ENCODE measurements at regions not wholly inside any gene's neighbourhood (a gene's known extent, or its start where the extent isn't known, plus 50 kb on each side); places are given as distances from the start of the nearest gene placed in this dataset.

DNA sequence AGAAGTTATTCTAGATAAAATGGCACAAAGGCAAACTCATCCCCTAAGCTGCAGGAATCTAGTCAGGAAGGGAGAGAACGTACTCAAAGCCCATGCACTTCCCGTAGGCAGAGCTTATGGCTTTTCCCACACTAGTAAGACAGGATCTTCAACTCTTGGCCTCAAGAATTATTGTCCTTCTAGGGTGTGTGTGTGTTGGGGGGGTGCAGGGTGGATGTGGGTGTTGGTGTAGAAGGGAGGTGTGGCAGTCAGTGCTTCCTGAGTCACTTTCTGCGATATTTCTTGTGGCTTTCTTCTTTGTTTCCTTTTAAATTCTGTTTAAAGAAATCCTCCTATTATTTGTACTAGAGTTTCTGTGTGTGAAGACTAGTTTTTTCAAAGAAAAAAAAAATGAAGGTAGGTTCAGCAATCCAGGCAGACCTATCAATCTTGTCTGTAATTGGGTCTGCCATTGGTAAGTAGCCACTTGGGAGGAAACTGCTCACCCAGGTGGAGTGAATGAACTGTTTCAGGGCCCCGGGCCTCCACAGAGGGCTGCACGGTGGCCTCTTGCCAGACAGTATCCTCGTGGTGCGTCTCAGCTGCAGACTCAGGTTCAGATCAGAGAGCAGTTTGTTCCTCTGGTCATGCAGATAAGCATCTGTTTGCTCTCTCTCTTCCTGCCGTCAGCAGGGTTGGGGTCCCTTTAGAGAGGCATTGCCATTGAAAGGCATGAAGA is 131.9 kb downstream of the NPR3 start:
- Histone ChIP-seq H3K27ac (ENCODE audit: low read length) (no peak overlapping the region), H3K9ac (ENCODE audit: low read depth, low read length) (no peak overlapping the region), H3K27me3 (ENCODE audit: insufficient read depth, low read length) (peaks cover 12% of the 10 kb centered on the region; the same call in 1 of the 2 replicates), H3K36me3 (ENCODE audit: insufficient read depth, low read depth, low read length) (no peaks in the 10 kb centered on the region), H3K4me3 (ENCODE audit: low read length) (no peak overlapping the region), H3K9me3 (ENCODE audit: insufficient read depth, low read depth, low read length) (no peaks in the 10 kb centered on the region), H3K4me1 (ENCODE audit: insufficient read depth, low read length) (no peaks in the 10 kb centered on the region)

DNA sequence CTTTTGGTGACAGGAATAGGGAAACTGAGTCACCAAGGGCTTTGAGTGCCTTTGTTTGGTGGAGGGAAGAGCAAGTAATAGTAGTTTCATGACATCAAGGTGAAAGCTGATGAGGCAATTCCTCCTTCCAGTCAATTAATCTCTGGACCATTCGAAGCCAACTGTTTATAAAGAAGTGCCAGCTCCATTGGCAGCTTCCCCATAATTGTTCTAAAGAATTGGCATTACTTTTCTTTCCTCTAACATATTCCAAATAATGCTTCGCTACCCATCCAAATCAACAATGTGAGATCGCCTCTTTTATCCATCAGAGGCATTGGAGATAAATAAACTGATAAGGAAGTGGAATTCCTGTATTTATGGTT is 132.4 kb downstream of the NPR3 start:
- Histone ChIP-seq H3K9ac (ENCODE audit: low read depth, low read length) (no peak overlapping the region), H3K4me3 (ENCODE audit: low read length) (no peak overlapping the region), H3K9me3 (ENCODE audit: insufficient read depth, low read depth, low read length) (no peaks in the 10 kb centered on the region), H3K4me1 (ENCODE audit: insufficient read depth, low read length) (no peaks in the 10 kb centered on the region), H3K27me3 (ENCODE audit: insufficient read depth, low read length) (peaks cover 12% of the 10 kb centered on the region; the same call in 1 of the 2 replicates), H3K27ac (ENCODE audit: low read length) (no peak overlapping the region), H3K36me3 (ENCODE audit: insufficient read depth, low read depth, low read length) (no peaks in the 10 kb centered on the region)

- Histone ChIP-seq H3K27me3 (ENCODE audit: insufficient read depth, low read length) (peaks cover 28% of the 10 kb centered on the region; the same call in 1 of the 2 replicates), H3K4me1 (ENCODE audit: insufficient read depth, low read length) (no peaks in the 10 kb centered on the region)
Measured at GRCh38 chr5:32845171-32845570, 134.1 kb downstream of the NPR3 start.

DNA sequence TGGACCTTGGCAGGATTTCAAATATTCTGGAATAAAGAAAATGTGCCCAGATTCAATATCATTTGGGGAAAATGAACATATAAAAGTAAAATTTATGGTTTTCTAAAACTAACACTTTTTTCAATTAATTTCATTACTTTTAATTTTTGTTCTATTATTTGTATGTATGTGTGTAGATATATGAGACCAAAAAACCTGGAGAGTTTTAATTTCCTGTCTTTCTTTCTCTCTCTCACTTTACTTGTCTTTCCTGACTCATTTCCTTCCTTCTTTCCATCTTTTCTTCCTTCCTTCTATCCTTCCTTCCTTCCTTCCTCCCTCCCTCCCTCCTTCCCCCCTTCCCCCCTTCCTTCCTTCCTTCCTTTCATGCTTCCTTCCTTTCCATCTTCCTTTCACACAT is 137.0 kb downstream of the NPR3 start:
- no peak overlapping the region for H3K9ac ChIP-seq (ENCODE audit: low read depth, low read length)
- H3K27me3 ChIP-seq (ENCODE audit: insufficient read depth, low read length), result peaks cover 45% of the 10 kb centered on the region
- H3K27ac ChIP-seq (ENCODE audit: low read length), result no peak overlapping the region
- H3K9me3 ChIP-seq (ENCODE audit: insufficient read depth, low read depth, low read length), result no peaks in the 10 kb centered on the region
- H3K36me3 ChIP-seq (ENCODE audit: insufficient read depth, low read depth, low read length), result no peaks in the 10 kb centered on the region
- no peaks in the 10 kb centered on the region for H3K4me1 ChIP-seq (ENCODE audit: insufficient read depth, low read length)
- H3K4me3 ChIP-seq (ENCODE audit: low read length), result no peak overlapping the region

More at GRCh38 chr5:32845171-32845570, 134.1 kb downstream of the NPR3 start:
- H3K9me3 ChIP-seq (ENCODE audit: insufficient read depth, low read depth, low read length), result no peaks in the 10 kb centered on the region
- no peak overlapping the region for H3K4me3 ChIP-seq (ENCODE audit: low read length)
- H3K27ac ChIP-seq (ENCODE audit: low read length), result no peak overlapping the region
- no peak overlapping the region for H3K9ac ChIP-seq (ENCODE audit: low read depth, low read length)
- no peaks in the 10 kb centered on the region for H3K36me3 ChIP-seq (ENCODE audit: insufficient read depth, low read depth, low read length)

GRCh38 chr5:32848681-32849080 is 137.6 kb downstream of the NPR3 start:
- H3K4me1 ChIP-seq (ENCODE audit: insufficient read depth, low read length), result no peaks in the 10 kb centered on the region
- H3K4me3 ChIP-seq (ENCODE audit: low read length), result no peak overlapping the region
- no peak overlapping the region for H3K27ac ChIP-seq (ENCODE audit: low read length)
- no peaks in the 10 kb centered on the region for H3K9me3 ChIP-seq (ENCODE audit: insufficient read depth, low read depth, low read length)
- no peaks in the 10 kb centered on the region for H3K36me3 ChIP-seq (ENCODE audit: insufficient read depth, low read depth, low read length)
- H3K27me3 ChIP-seq (ENCODE audit: insufficient read depth, low read length), result peaks cover 45% of the 10 kb centered on the region
- no peak overlapping the region for H3K9ac ChIP-seq (ENCODE audit: low read depth, low read length)

GRCh38 chr5:32850817-32851496 is 139.8 kb downstream of the NPR3 start:
- no peaks in the 10 kb centered on the region for H3K36me3 ChIP-seq (ENCODE audit: insufficient read depth, low read depth, low read length)
- no peaks in the 10 kb centered on the region for H3K9me3 ChIP-seq (ENCODE audit: insufficient read depth, low read depth, low read length)
- no peaks in the 10 kb centered on the region for H3K4me1 ChIP-seq (ENCODE audit: insufficient read depth, low read length)
- no peak overlapping the region for H3K27ac ChIP-seq (ENCODE audit: low read length)
- no peak overlapping the region for H3K9ac ChIP-seq (ENCODE audit: low read depth, low read length)
- H3K27me3 ChIP-seq (ENCODE audit: insufficient read depth, low read length), result peaks cover 40% of the 10 kb centered on the region
- no peak overlapping the region for H3K4me3 ChIP-seq (ENCODE audit: low read length)

GRCh38 chr5:32851559-32852173 is 140.5 kb downstream of the NPR3 start:
- H3K9me3 ChIP-seq (ENCODE audit: insufficient read depth, low read depth, low read length), result peaks cover 3% of the 10 kb centered on the region; the same call in 1 of the 2 replicates
- no peak overlapping the region for H3K27ac ChIP-seq (ENCODE audit: low read length)
- no peak overlapping the region for H3K4me3 ChIP-seq (ENCODE audit: low read length)

DNA sequence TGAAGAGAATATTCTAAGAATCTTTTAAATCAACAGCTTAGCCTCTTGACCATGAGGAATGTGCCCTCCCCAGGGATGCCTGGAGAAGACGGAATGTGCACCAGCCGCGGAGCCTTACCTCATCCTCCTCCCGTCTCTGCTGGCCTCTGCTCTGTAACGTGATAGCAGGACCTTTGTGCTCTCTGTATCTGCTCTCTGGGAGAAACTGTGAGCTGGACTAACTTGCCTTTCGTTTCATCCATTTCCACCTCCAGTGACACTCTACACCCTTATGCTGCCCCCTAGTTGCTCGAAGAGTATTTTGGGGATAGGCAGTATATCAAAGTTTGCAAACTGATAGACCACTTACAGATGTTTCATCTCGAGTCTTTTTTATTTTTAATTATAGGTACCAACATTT is 141.4 kb downstream of the NPR3 start:
- H3K9me3 ChIP-seq (ENCODE audit: insufficient read depth, low read depth, low read length), result peaks cover 5% of the 10 kb centered on the region
- H3K4me1 ChIP-seq (ENCODE audit: insufficient read depth, low read length), result no peaks in the 10 kb centered on the region
- H3K9ac ChIP-seq (ENCODE audit: low read depth, low read length), result no peak overlapping the region
- H3K27me3 ChIP-seq (ENCODE audit: insufficient read depth, low read length), result peaks cover 33% of the 10 kb centered on the region
- no peak overlapping the region for H3K27ac ChIP-seq (ENCODE audit: low read length)
- no peak overlapping the region for H3K4me3 ChIP-seq (ENCODE audit: low read length)
- no peaks in the 10 kb centered on the region for H3K36me3 ChIP-seq (ENCODE audit: insufficient read depth, low read depth, low read length)

More at GRCh38 chr5:32851559-32852173, 140.5 kb downstream of the NPR3 start:
- H3K27me3 ChIP-seq (ENCODE audit: insufficient read depth, low read length), result peaks cover 38% of the 10 kb centered on the region
- no peak overlapping the region for H3K9ac ChIP-seq (ENCODE audit: low read depth, low read length)
- no peaks in the 10 kb centered on the region for H3K4me1 ChIP-seq (ENCODE audit: insufficient read depth, low read length)
- no peaks in the 10 kb centered on the region for H3K36me3 ChIP-seq (ENCODE audit: insufficient read depth, low read depth, low read length)

DNA sequence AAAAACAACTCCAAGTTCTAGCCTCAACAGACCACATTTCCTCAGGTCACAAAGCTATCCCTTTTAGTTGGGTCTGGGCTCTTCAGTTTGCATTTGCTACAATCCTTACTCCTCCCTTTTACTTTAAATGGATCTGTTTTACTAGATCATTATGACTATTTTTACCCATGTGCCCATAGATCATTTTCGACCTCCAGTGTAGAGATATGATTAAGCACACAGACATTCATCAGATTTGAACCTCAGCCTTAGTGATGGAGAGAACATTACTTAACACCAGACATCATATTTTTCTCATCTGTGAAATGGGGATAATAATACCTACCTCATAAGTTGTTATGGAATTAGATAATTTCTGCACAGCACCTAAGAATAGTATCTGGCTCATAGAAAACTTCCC is 141.9 kb downstream of the NPR3 start:
- no peaks in the 10 kb centered on the region for H3K4me1 ChIP-seq (ENCODE audit: insufficient read depth, low read length)
- no peak overlapping the region for H3K9ac ChIP-seq (ENCODE audit: low read depth, low read length)
- no peaks in the 10 kb centered on the region for H3K36me3 ChIP-seq (ENCODE audit: insufficient read depth, low read depth, low read length)
- no peak overlapping the region for H3K4me3 ChIP-seq (ENCODE audit: low read length)
- no peak overlapping the region for H3K27ac ChIP-seq (ENCODE audit: low read length)
- H3K27me3 ChIP-seq (ENCODE audit: insufficient read depth, low read length), result peaks cover 33% of the 10 kb centered on the region
- peaks cover 8% of the 10 kb centered on the region for H3K9me3 ChIP-seq (ENCODE audit: insufficient read depth, low read depth, low read length)

GRCh38 chr5:32854473-32854872 is 143.4 kb downstream of the NPR3 start:
- Histone ChIP-seq H3K9ac (ENCODE audit: low read depth, low read length) (no peak overlapping the region), H3K27ac (ENCODE audit: low read length) (no peak overlapping the region), H3K36me3 (ENCODE audit: insufficient read depth, low read depth, low read length) (no peaks in the 10 kb centered on the region), H3K4me3 (ENCODE audit: low read length) (no peak overlapping the region), H3K9me3 (ENCODE audit: insufficient read depth, low read depth, low read length) (peaks cover 23% of the 10 kb centered on the region), H3K27me3 (ENCODE audit: insufficient read depth, low read length) (peaks cover 24% of the 10 kb centered on the region), H3K4me1 (ENCODE audit: insufficient read depth, low read length) (no peaks in the 10 kb centered on the region)

DNA sequence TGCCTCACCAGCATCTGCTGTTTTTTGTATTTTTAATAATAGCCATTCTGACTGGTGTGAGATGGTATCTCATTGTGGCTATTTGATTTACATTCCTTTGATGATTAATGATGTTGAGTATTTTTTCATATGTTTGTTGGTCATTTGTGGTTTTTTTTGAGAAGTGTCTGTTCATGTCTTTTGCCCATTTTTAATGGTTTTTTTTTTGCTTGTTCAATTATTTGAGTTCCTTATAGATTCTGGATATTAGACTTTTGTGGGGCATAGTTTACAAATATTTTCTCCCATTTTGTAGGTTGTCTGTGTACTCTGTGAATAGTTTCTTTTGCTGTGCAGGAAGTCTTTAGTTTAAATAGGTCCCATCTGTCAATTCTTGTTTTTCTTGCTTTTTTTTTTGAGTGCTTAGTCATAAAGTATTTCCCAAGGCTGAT is 148.1 kb downstream of the NPR3 start:
- Histone ChIP-seq H3K36me3 (ENCODE audit: insufficient read depth, low read depth, low read length) (no peaks in the 10 kb centered on the region), H3K27ac (ENCODE audit: low read length) (no peak overlapping the region), H3K27me3 (ENCODE audit: insufficient read depth, low read length) (no peaks in the 10 kb centered on the region), H3K9me3 (ENCODE audit: insufficient read depth, low read depth, low read length) (peaks cover 27% of the 10 kb centered on the region), H3K9ac (ENCODE audit: low read depth, low read length) (no peak overlapping the region), H3K4me1 (ENCODE audit: insufficient read depth, low read length) (no peaks in the 10 kb centered on the region), H3K4me3 (ENCODE audit: low read length) (no peak overlapping the region)

DNA sequence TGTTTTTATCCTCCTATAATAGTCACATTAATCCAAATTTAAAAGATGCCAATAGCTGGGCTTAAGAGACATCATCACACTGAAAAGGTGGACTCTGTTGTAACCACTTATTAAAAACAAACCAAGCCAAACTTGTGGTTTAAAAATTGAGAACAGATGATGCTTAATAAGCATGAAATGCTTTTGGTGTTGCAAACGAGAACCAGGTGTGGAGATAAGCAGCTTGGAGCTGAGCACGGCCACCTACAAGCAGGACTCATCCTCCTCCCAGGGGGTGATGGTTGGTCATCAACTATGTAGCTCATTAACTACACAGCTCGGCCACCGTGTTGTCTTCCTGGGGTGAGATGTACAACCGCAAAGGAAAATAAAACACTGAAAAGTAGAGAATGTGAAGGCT is 154.4 kb downstream of the NPR3 start:
- H3K4me3 ChIP-seq (ENCODE audit: low read length), result no peak overlapping the region
- no peak overlapping the region for H3K27ac ChIP-seq (ENCODE audit: low read length)
- no peaks in the 10 kb centered on the region for H3K27me3 ChIP-seq (ENCODE audit: insufficient read depth, low read length)
- no peaks in the 10 kb centered on the region for H3K36me3 ChIP-seq (ENCODE audit: insufficient read depth, low read depth, low read length)
- peaks cover 5% of the 10 kb centered on the region; the same call in 1 of the 2 replicates for H3K4me1 ChIP-seq (ENCODE audit: insufficient read depth, low read length)
- no peak overlapping the region for H3K9ac ChIP-seq (ENCODE audit: low read depth, low read length)
- H3K9me3 ChIP-seq (ENCODE audit: insufficient read depth, low read depth, low read length), result no peaks in the 10 kb centered on the region
